NOMO-1 (cell line): ENCODE measurements at regions not wholly inside any gene's neighbourhood (a gene's known extent, or its start where the extent isn't known, plus 50 kb on each side); places are given as distances from the start of the nearest gene placed in this dataset.

Experiments used
- DNase-seq, 2 experiments: peaks; one replicate each; lab custom pipeline; 2025; ENCODE audit not compliant: unreplicated experiment in 2 of 2; lab: John Stamatoyannopoulos, UW

- DNase-seq, result no peak
Measured at GRCh38 chr1:208413006-208413405, 168.8 kb upstream of the PLXNA2 start.

- DNase-seq, result no peak
Measured at GRCh38 chr1:208418667-208419066, 174.5 kb upstream of the PLXNA2 start.

DNA sequence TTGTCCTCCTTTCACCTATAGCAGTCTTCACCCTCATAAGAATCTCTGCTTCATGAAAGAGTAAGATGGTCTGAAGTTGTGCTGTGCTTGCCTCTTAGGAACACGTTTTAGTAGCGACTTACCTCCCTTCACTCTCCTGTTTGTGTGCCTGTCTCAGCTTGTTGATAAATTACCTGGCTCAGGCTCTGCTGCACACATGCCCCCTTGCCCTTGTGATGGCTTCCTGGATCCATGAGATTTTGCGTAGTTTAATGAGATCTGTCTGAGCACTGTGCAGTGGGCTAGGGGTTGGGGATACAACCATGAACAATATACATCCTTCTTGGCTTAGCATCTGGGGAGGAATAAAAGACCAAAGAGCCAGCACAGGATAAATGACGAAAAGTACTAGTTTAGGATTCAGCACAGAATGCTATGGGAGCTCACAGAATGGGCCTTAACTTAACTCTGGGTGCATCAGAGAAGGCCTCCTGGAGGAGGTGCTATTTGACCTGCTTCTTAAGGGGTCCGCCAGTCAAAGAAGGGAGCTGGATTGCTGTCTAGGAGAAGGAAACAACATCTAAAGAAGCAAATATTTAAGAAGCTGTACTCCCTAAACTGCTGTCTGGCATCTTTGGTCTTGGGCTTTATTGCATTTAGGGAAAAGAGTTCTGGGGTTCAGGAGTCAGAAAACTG is 175.7 kb upstream of the PLXNA2 start:
- DNase-seq, result no peak

GRCh38 chr1:208420696-208421095 is 176.5 kb upstream of the PLXNA2 start:
- DNase-seq, result no peak

GRCh38 chr1:208421486-208421885 is 177.3 kb upstream of the PLXNA2 start:
- no peak for DNase-seq

DNA sequence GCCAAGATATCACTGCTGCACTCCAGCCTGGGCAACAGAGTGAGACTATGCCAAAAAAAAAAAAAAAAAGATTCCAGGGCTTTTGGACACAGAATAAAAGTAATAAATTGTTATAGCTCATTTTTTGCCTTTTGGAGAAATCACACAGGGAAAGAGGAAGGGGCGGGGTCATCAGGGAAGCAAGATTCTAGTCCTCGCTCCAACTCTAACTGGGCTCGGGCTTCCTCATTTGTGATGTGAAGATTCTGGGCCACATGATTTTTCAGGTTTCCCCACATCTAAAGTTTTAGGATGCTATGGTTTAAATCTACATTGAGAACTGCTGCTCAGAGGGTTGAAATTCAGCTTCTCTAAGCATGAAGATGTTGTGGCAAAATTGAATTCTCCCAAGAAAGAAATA is 179.3 kb upstream of the PLXNA2 start:
- no peak for DNase-seq

- no peak for DNase-seq
Measured at GRCh38 chr1:208425096-208425495, 180.9 kb upstream of the PLXNA2 start.

- no peak for DNase-seq
Measured at GRCh38 chr1:208430220-208430619, 186.0 kb upstream of the PLXNA2 start.

DNA sequence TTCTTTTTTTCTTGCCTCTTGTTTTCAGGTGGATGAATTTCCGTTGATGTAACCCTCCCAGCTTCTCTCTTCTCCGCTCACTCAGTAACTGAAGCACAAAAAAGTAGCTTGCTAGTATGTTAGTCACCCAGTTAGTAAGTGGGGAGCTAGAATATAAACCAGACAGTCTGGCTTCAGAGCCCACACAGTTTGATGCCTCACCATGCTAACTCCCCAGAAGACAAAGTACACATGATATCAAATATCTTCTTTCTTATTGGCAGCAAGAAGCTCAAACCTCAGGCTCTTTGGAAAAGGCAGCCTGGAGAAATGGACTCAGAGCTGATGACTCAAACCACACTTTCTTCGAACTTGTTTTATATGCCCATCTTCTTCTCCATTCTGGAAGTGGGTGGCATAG is 187.5 kb upstream of the PLXNA2 start:
- no peak for DNase-seq

DNA sequence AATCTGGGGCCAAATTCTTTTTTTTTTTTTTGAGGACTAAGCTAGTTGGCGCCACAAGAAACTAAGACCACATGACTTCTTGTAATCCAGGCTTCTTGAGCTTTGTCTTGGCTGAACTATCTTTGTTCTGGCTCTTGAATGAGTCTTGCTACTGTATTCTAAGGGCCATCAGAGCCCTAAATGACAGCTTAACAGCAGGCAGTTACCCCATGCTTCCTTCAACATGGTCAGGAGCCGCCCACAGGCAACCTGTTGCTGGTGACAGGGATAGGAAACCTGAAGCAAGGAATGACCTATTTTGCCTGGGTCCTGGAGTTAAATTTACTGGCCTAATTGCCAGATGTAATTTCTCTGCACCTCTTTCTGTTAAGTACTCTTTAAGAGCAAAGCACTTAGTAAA is 188.2 kb upstream of the PLXNA2 start:
- DNase-seq, result no peak

DNA sequence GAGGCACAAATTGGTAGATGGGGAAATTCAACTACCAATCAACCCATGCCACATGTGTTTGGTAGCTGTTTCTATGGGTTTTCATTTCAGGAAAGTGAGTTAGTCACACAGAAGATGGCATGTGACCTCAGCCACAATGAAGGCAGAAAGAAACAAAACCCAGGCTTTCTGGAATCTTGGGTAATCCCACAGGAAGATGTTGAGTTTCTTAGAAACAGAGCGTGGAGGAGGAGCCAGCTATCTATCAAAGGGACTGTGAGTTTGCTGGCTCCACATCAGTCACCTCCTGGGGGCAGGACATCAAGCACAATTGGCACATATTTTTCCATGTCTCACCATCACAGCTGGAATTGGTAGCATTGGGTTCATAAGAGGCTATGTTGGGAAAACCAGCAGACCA is 188.9 kb upstream of the PLXNA2 start:
- no peak for DNase-seq

DNA sequence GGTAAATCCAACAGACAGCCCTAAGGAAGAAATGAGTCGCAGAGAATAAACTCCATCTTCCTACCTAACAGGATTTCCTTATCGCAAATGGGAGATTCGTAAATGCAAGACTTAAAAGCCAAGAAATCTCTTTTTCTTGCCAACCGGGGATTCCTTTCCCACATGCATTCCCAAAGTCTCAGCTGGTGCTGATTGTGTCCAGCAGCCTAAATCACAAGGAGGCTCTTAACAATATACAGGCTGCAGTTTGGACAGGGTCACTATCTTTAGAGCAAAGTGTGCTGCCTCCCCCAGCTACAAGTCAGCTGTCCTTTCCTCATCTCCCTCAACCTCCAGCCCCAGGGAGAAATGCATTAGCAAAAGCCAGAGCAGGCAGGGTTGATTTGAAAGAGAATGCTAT is 189.8 kb upstream of the PLXNA2 start:
- no peak for DNase-seq

GRCh38 chr1:208437401-208437800 is 193.2 kb upstream of the PLXNA2 start:
- no peak for DNase-seq

- no peak for DNase-seq
Measured at GRCh38 chr1:208438112-208438699, 194.0 kb upstream of the PLXNA2 start.

DNA sequence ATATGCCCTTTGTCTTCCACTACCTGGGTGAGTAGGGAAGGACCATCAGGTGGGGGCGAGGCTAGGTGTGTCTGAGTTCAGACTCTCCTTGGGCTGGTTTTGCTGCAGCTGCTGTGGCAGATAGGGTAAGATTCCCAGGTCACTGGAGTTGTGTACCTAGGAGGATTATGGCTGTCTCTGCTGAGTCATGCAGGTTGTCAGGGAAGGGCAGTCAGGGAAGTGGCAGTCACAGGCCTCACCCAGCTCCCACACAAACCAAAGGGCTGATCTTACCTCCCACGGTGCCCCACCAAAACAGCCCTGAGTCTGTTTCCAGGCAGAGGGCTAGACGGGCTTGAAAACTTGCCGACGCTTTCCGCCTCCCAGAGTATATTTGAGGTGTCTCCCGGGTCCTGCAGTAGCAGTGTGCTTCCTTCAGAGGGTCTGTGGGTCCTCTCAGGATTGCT is 201.6 kb upstream of the PLXNA2 start:
- DNase-seq, result no peak

GRCh38 chr1:208446271-208446691 is 202.1 kb upstream of the PLXNA2 start:
- DNase-seq, result no peak

- DNase-seq, result no peak
Measured at GRCh38 chr1:208448425-208448824, 204.2 kb upstream of the PLXNA2 start.

GRCh38 chr1:208449951-208450350 is 205.8 kb upstream of the PLXNA2 start:
- DNase-seq, result no peak

DNA sequence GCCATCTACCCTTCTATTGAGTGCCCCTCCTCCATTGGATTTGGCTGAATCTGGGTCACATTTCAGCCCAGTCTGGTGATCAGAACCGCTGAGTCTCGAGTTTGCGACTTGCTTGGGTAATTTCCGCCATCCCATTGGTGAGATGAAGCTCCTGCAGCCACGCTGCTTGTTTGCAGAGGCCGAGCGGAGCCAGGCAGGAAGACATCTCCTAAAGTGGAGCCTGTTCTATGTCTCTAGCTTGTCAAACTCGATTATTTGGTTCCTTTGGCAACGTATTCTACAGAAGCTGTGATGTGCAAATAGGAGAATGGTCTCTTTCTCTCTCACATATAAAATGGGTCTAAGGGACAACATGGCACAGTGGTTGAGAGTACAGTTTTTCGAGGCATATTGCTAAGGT is 206.8 kb upstream of the PLXNA2 start:
- DNase-seq, result no peak

DNA sequence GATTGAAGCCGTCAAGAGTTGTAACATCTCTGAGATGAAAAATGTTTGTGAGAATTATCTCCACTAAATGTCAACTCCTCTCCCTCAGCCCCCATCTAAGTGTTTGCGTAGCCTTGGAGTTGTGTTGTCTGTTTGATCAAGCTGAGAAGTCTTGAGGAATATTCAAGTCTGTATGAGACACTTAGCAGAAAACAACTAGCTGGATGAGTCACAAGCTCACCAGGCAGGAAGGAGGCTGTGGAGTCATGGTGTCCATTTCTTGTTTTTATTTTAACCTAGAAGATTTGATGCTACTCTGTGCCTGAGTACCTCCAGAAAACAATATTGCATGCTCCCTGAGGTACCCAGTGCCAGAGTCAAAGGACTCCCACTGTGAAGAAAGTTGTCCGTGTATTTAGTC is 211.6 kb upstream of the PLXNA2 start:
- no peak for DNase-seq

- no peak for DNase-seq
Measured at GRCh38 chr1:208456487-208456886, 212.3 kb upstream of the PLXNA2 start.

GRCh38 chr1:208460823-208461222 is 216.6 kb upstream of the PLXNA2 start:
- DNase-seq, result no peak

- no peak for DNase-seq
Measured at GRCh38 chr1:208461680-208462079, 217.5 kb upstream of the PLXNA2 start.
